HUES48 (cell line): ENCODE measurements at regions not wholly inside any gene's neighbourhood (a gene's known extent, or its start where the extent isn't known, plus 50 kb on each side); places are given as distances from the start of the nearest gene placed in this dataset.

Source experiments
- H3K27ac ChIP-seq: one replicate; pipeline ENCODE4 v1.7.0; 2013; ENCODE audit warnings: low read depth, low read length, inconsistent platforms
- H3K27me3 ChIP-seq: 2 replicates; pipeline ENCODE4 v1.6.1; 2013; ENCODE audit warnings: mild to moderate bottlenecking, low read length; ENCODE audit not compliant: control insufficient read depth, insufficient read depth
- H3K36me3 ChIP-seq: 2 replicates; pipeline ENCODE4 v1.6.1; 2013; ENCODE audit warnings: low read length; ENCODE audit not compliant: control insufficient read depth, insufficient read depth
- H3K4me1 ChIP-seq: 2 replicates; pipeline ENCODE4 v1.6.1; 2013; ENCODE audit warnings: mild to moderate bottlenecking, low read length; ENCODE audit not compliant: control insufficient read depth, insufficient read depth
- H3K4me3 ChIP-seq: 2 replicates; pipeline ENCODE4 v1.5.1; 2013; ENCODE audit warnings: mild to moderate bottlenecking, low read depth, low read length
- H3K9ac ChIP-seq: 2 replicates; pipeline ENCODE4 v1.6.1; 2013; ENCODE audit warnings: mild to moderate bottlenecking, low read depth, low read length, moderate library complexity
- H3K9me3 ChIP-seq: 2 replicates; pipeline ENCODE4 v1.6.1; 2013; ENCODE audit warnings: low read length; ENCODE audit not compliant: control insufficient read depth, insufficient read depth

DNA sequence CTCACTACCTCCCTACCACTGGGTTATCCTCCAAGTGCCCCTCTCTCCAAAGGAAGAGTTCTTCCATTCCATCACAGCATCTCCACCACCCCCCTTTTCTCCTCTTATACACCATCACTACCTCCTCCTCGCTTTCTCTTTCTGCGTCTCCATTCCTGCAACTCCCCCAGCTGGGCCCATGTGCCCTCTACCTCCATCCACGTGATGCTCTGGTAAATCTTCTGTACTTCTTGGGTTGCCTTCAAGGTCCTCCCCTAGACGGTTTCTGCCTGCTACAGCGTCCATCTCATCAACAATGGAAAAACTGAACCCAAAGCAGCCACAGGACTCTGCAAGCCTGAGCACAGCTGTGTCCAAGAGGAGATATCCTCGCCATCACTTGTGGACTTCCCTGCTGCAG, 129.5 kb upstream of the SLCO3A1 start:
- Histone ChIP-seq H3K4me1 (no peaks in the 10 kb centered on the region), H3K27me3 (no peaks in the 10 kb centered on the region), H3K9me3 (no peaks in the 10 kb centered on the region), H3K4me3 (no peak overlapping the region), H3K36me3 (no peaks in the 10 kb centered on the region), H3K9ac (no peak overlapping the region), H3K27ac (no peak overlapping the region)

DNA sequence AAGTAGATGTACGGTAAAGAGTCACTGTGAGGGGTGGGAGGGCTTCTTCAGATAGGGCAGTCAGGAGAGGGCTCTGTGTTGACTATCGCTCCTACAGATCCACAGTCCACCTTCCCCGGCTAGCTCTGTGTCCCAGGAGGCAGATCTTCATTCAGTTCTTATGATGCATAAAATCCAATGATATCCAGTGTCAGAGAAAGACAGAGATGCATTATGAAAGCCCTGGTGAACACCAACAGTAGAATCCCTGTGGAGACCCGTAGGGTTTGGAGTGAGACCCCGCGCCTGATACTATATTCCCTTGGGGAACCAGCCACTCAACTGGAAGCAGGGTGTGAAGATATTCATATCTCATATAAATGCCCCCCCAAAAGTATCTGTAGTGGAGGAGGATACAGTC, 119.8 kb upstream of the SLCO3A1 start:
- no peak overlapping the region for H3K4me3 ChIP-seq
- no peak overlapping the region for H3K27ac ChIP-seq
- H3K9me3 ChIP-seq = no peaks in the 10 kb centered on the region; the same call in 1 of the 2 replicates
- H3K9ac ChIP-seq = no peak overlapping the region
- H3K27me3 ChIP-seq = no peaks in the 10 kb centered on the region
- H3K4me1 ChIP-seq = no peaks in the 10 kb centered on the region
- H3K36me3 ChIP-seq = no peaks in the 10 kb centered on the region

DNA sequence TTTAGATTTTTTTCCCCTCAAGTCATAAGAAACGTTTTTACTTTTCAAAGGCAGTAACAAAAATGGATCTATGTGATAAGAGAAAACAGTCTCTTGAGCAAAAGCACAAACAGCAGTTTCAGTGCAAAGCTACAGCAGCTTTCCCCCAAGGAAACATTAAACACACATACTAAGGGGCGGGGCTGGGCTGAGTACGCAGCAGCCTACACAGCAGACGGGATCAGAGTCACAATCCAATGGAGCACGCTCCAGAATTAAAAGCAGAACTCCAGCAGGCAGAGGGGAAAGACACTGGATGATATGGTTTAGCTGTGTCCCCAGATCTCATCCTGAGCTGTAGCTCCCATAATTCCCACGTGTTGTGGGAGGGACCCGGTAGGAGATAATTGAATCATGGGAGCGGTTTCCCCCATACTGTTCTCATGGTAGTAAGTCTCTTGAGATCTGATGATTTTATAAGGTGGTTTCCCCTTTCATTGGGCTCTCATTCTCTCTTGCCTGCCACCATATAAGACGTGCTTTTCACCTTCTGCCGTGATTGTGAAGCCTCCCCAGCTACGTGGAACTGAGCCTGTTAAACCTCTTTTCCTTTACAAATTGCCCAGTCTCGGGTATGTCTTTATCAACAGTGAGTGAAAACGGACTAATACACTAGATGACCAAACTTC, 116.2 kb upstream of the SLCO3A1 start:
- no peak overlapping the region for H3K27ac ChIP-seq
- H3K27me3 ChIP-seq = no peaks in the 10 kb centered on the region
- H3K4me1 ChIP-seq = no peaks in the 10 kb centered on the region
- H3K9me3 ChIP-seq = no peaks in the 10 kb centered on the region; the same call in 1 of the 2 replicates
- no peaks in the 10 kb centered on the region for H3K36me3 ChIP-seq
- no peak overlapping the region for H3K9ac ChIP-seq
- H3K4me3 ChIP-seq = no peak overlapping the region

DNA sequence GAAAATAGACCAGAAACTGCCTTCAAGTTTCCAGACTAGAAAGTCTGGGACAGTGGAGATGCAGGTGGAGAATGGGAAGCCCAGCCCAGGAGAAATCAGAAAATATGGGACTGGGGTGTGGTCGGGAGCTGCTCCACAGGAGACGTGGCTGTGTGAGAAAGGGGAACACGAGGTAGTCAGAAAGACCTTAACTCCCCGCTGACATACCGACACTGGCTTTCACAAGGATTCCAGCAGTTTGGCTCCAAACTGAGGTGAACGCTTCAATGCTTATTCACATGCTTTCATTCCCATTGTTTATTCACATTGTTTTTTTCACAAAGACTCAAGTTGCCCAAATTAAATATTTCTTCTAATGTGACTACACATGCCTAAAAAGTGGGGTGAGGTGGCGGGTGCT, 111.5 kb upstream of the SLCO3A1 start:
- Histone ChIP-seq H3K36me3 (no peaks in the 10 kb centered on the region), H3K4me1 (no peaks in the 10 kb centered on the region), H3K9ac (no peak overlapping the region), H3K27ac (no peak overlapping the region), H3K9me3 (peaks cover 6% of the 10 kb centered on the region), H3K27me3 (no peaks in the 10 kb centered on the region), H3K4me3 (no peak overlapping the region)

DNA sequence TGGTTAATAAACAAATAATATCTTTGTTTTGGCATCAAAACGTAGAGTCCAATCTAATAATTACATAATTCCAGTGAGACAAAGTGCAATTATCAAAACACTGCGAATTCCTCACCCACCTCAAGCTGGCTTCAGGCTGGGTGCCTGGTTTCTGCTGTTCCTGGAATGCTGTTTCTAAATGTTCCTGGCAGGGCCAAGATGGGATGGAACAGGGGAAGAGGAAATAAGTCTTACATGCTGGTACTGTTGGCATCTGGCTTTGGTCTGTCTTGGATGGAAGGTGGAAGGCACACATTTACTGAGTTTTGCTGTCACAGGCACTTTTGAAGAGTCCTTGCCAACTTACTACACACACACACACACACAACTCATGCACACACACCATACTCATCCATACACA, 101.9 kb upstream of the SLCO3A1 start:
- H3K27me3 ChIP-seq = no peaks in the 10 kb centered on the region
- H3K4me3 ChIP-seq = no peak overlapping the region
- H3K4me1 ChIP-seq = no peaks in the 10 kb centered on the region
- peaks cover 19% of the 10 kb centered on the region for H3K9me3 ChIP-seq
- H3K36me3 ChIP-seq = no peaks in the 10 kb centered on the region
- H3K9ac ChIP-seq = no peak overlapping the region
- H3K27ac ChIP-seq = no peak overlapping the region

DNA sequence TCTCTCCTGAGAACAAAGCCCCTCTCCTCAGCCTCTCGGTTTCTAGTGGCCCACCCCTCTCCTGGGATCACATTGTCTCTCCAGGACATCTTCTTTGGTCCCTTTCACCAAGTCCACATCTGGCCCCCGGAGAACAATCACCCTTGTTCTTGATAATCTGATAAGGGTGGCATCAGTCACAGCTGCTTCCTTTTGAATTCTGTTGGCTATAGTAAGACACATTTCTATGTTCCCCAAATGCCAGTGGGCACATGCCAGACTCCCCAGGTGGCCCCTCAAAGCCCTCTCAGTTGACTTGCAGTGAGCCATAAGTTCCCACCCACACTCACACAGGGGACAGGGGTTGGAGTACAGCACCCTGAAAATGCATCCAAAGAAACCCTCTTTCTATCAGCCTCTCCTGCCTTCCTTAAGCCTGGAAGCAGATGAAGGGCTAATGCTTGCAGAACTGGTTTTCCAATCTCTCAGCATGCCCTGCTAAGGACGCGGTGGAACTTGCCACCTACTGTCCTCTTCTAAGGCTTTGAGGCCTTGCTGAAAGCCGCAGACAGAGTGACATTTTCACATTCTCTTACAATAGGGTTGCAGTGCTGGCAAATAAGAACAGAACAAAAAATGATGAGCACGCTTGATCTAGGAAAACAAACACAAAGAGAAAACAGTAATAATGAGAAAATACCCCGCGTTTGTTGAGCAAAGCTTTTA, 101.3 kb upstream of the SLCO3A1 start:
- Histone ChIP-seq H3K9me3 (peaks cover 15% of the 10 kb centered on the region), H3K9ac (no peak overlapping the region), H3K27me3 (no peaks in the 10 kb centered on the region), H3K36me3 (no peaks in the 10 kb centered on the region), H3K27ac (no peak overlapping the region), H3K4me3 (no peak overlapping the region), H3K4me1 (no peaks in the 10 kb centered on the region)

DNA sequence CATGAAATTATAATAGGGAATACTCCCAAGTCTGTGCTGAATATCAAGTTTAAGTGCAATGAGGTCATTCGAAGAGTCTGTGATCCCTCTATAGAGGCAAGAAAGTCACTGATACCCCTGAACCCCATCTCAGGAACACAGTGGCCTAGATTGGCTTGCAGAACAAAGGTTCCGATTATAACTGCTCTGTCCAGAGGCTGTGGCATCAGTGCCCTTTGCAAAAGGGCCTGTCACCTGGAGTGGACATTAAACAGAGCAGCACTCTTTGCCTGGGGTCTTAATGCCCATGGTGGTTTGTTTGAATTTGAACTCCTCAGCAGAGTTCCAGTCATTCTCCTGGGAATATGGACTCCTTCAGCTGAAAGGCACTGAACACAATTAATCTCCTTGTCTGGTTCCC, 93.9 kb upstream of the SLCO3A1 start:
- peaks cover 10% of the 10 kb centered on the region for H3K4me1 ChIP-seq
- H3K4me3 ChIP-seq = no peak overlapping the region
- no peaks in the 10 kb centered on the region for H3K9me3 ChIP-seq
- H3K27me3 ChIP-seq = peaks cover 7% of the 10 kb centered on the region
- H3K27ac ChIP-seq = no peak overlapping the region
- no peak overlapping the region for H3K9ac ChIP-seq
- no peaks in the 10 kb centered on the region for H3K36me3 ChIP-seq

DNA sequence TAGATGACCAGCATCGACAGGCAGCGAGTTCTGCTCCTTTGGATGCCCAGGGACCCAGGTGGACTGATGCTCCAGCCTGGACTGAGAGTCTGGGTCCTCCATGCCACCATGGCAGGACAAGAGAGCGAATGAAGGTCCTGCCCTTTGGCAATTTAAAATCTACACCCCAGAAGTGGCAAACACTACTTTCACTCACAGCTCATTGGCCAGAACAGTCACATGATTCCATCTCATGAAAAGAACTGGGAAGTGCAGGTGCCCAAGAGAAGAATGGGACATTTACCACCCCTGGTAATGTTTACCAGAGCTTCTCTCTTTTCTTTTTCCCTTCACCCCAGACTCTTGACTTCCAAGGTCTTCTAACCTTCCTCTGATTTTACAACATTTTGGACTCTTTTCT, 87.8 kb upstream of the SLCO3A1 start:
- Histone ChIP-seq H3K9me3 (no peaks in the 10 kb centered on the region), H3K36me3 (no peaks in the 10 kb centered on the region), H3K27ac (no peak overlapping the region), H3K9ac (no peak overlapping the region), H3K4me3 (no peak overlapping the region), H3K4me1 (peaks cover 19% of the 10 kb centered on the region), H3K27me3 (peaks cover 19% of the 10 kb centered on the region)

DNA sequence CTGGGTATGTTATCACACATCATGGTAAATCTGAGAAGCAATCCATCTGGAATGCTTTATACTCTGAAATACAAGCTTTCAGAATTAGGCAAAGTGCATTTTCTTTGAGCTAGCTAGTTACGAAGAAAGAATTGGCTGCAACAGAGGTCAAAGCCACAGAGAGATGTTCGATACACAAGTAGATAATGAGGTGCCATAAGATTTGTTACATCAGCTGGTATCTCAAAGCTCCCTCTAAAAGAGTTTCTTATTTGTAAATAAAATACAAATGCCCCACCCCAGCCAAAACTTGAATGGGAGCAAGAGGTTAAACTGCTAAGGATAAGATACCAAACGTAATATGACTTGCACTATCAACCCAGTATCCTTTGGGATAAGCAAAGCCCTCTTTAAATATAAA, 84.0 kb upstream of the SLCO3A1 start:
- Histone ChIP-seq H3K4me3 (no peak overlapping the region), H3K9me3 (no peaks in the 10 kb centered on the region), H3K36me3 (no peaks in the 10 kb centered on the region), H3K4me1 (peaks cover 9% of the 10 kb centered on the region), H3K9ac (no peak overlapping the region), H3K27ac (no peak overlapping the region), H3K27me3 (peaks cover 12% of the 10 kb centered on the region)

DNA sequence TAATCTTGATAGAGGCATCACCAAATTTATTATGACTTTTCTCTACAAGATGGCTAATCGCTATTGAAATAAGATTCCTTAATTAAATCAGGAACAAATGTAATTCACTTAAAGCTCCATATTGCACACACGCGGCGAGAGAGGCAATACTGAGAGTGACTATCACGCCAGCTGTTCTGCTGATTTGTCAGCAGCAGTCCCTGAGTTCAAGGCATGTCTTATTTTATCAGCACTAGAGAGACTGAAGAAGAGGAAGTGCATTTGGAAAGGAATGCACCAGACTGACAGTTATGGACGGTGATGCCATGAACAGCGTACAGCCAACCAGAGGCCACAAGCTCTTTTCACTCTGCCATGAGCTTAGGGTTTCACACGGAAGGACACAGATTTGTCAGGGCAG, 83.6 kb upstream of the SLCO3A1 start:
- no peak overlapping the region for H3K4me3 ChIP-seq
- no peaks in the 10 kb centered on the region for H3K36me3 ChIP-seq
- no peak overlapping the region for H3K27ac ChIP-seq
- H3K9me3 ChIP-seq = no peaks in the 10 kb centered on the region
- H3K4me1 ChIP-seq = peaks cover 6% of the 10 kb centered on the region; the same call in 1 of the 2 replicates
- no peak overlapping the region for H3K9ac ChIP-seq
- H3K27me3 ChIP-seq = peaks cover 10% of the 10 kb centered on the region

DNA sequence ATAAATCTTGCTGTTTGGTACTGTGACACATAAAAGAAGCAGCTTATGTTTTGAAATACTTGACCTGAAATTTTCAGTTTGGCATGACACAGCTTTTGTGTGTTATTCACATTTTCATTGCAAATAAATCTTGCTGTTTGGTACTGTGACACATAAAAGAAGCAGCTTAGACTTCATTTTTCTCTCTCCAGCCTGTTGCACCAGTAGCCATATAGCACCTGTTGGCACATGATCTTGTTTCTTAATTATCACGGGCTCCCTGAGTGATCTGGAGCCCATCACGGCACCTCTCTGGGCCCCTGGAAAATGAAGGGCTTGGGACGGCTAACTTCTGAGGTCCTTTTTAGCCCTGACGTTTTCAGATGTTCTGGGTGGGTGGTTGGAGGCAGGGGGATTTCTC, 77.4 kb upstream of the SLCO3A1 start:
- Histone ChIP-seq H3K4me3 (no peak overlapping the region), H3K9me3 (no peaks in the 10 kb centered on the region), H3K36me3 (no peaks in the 10 kb centered on the region), H3K27me3 (no peaks in the 10 kb centered on the region), H3K27ac (no peak overlapping the region), H3K9ac (no peak overlapping the region), H3K4me1 (no peaks in the 10 kb centered on the region)
